ENCODE measurements at regions not wholly inside any gene's neighbourhood (a gene's known extent, or its start where the extent isn't known, plus 50 kb on each side); places are given as distances from the start of the nearest gene placed in this dataset.

- DNase-seq (ENCODE audit: low spot score) = no peak
Observed at GRCh38 chr7:13447637-13448036, 541.8 kb downstream of the ETV1 start.

DNA sequence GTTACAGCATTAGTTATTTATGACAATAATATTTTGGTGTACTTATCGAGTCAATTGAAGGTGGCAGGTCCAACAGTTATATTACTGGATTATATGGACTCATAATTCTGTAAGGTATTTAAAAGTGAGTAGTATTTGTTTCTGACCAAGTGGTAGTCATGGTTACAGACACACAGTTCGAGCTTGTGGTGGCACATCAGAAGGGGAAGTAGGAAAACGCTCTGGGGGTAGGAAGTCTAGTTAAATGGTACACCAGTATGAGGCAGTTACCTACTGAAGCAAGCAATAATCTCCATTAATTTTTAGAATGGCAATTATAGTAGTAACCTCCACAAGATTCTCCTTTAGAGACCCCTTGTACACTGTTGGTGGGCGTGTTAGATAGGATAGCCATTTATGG lies 541.2 kb downstream of the ETV1 start:
- DNase-seq (ENCODE audit: low spot score) = no peak

DNA sequence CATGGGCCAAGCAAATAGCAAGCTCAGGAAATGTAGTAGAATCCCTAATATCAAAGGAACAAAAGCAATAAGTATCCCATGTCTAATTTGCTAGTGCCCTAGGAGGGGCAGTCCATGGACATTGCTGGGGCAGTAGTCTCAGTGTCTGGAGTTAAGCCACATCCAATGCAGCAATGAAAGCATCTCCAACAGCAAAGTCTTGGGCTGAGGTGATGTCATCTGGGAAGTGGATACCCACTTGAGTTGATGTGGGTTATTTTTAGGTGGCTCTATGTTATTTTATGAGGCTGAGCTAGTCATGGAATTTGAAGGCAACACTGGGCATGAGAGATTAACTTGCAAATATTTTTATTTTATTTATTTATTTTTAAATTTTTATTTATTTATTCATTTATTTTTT lies 540.0 kb downstream of the ETV1 start:
- DNase-seq (ENCODE audit: low spot score) = no peak

GRCh38 chr7:13454916-13455592 lies 534.4 kb downstream of the ETV1 start:
- DNase-seq (ENCODE audit: low spot score) = no peak

- peak; percentile 34 for DNase-seq (ENCODE audit: low spot score)
Observed at GRCh38 chr7:13457790-13458189, 531.7 kb downstream of the ETV1 start.

DNA sequence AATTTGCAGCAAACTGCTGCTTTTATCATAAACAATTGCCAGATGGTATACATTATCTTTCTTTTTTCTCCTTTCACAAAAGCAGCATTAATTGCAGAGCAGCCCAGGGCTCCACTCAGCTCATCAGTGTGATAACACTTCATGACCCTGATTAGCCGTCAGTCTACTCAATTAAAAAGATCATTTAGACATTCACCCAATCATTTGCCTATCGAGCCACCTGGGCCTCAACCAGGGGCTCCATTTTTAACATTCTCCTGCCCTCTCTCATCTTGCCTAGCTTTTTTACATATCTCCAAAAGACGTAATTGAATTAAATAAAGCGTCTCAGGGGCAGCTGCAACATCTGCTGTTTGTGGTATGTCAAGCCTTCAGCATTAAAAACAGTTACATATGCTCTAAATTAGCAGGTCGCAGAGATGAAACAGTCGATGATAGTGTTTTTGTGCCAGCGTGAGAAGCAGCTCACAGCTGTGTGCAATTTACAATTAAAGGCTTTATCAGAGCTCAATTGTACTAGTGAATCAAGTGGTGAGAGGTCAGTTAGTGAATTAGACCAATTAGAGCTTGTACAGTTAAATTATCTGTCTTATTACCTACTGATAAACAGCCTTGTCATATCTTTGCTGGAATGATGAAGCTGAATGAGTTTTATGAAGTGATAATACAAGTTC lies 522.5 kb downstream of the ETV1 start:
- peak; percentile 4 for DNase-seq (ENCODE audit: low spot score)

- DNase-seq (ENCODE audit: low spot score) = no peak
Observed at GRCh38 chr7:13476881-13477444, 512.5 kb downstream of the ETV1 start.

- DNase-seq (ENCODE audit: low spot score) = no peak
Observed at GRCh38 chr7:13489386-13489785, 500.1 kb downstream of the ETV1 start.

GRCh38 chr7:13496976-13497375 lies 492.5 kb downstream of the ETV1 start:
- no peak for DNase-seq (ENCODE audit: low spot score)

DNA sequence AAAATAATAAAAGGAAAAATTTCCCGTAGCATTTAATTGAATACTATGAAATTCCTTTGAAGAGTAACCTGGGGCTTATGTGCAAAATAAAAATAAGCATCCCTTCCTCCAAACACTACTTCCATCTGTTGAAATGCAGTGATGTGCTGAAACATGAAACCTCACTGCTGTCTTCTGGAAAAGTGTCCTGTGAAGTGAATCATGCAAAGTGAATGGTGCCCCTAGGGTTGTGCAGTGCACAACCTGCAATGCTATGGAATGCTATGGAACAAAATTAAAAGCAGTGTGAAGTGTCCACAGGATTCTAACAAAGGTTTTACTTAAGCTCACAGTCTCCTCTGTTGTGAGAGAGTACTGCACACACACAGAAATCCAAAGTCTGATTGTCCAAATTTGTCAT lies 480.9 kb downstream of the ETV1 start:
- no peak for DNase-seq (ENCODE audit: low spot score)

- no peak for DNase-seq (ENCODE audit: low spot score)
Observed at GRCh38 chr7:13518738-13519137, 470.7 kb downstream of the ETV1 start.

DNA sequence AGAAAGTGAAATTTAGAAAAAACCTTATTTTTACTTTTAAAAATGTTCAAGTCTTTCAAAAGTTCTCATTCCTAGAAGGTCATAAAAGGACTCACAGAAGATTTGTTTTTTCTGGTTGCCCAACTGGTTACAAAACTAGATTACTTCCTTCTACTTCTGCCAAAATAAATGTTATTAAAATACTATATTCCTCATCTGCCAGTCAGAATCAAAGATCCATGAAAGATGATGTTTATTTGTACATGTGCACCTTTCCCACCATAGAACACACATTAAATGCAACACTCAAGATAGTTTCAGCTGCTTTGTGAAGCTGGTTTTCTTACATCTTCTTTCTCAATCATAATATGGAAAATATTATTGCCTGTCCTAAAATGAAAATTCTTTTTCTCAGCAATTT lies 465.4 kb downstream of the ETV1 start:
- DNase-seq (ENCODE audit: low spot score) = no peak

DNA sequence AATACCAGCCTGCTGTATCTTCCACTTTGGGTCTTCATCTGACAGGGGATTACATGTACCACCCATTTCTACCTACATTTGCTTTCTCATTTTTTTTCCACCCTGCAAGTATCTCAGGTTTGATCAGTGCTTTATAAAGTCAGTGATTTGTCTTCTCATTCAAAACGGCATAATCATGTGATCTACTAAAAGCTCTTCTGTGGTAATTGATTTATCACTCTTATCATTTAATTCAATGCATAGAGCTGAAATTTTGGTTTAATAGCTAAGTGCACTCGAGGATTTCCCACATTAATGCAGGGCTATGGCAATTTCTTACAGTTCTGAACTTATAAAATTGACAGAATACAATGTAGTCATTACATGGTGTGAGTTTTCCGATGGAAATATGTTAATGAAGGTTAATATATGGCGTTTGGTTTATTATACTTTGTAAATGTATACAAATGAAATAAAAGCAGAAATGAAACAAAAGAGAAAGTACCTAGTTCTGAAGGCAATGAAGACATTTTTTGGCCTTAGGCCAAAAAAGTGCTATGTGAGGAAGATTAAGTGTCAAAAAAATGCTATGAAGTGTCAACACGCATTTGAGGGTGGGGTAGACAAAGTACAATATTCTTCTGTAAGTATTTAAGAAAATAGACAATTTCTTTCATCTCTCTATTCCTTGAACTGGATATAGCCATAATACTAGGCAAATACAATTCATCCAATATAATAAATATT lies 457.3 kb downstream of the ETV1 start:
- DNase-seq (ENCODE audit: low spot score) = no peak

DNA sequence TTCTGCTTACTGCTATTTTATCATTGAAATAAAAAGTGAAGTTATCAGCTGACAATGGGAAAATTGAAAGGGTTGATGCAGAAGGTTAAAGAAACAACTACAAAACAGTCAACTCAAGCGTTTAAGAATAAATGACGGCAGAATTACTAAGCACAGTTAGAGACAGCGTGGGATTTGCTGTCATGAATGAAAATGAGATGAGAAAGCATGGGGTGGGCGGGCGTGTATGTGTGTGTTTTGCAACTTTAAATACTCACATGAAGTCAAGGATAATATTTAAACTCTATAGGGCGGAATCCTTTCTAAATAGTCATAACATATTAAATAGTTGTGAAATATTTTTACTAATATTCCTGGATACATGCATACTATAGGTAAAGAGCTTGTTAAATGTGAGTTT lies 450.8 kb downstream of the ETV1 start:
- DNase-seq (ENCODE audit: low spot score) = no peak

- DNase-seq (ENCODE audit: low spot score) = no peak
Observed at GRCh38 chr7:13540429-13540828, 449.0 kb downstream of the ETV1 start.

DNA sequence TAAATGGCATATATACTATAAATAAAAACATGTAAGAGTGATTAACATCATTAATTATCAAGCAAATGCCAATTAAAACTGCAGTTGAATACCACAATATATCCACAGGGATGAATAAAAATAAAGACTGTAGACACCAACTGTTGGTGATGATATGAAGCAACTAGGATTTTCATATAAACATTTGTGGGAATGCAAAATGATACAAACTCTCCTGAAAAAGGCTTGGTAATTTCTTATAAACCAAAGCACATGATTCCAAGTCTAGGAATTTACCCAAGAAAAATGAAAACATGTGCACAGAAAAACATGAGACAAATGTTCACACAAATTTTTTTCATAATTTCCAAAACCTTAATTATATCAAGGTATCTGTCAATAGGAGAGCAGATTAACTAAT lies 448.1 kb downstream of the ETV1 start:
- DNase-seq (ENCODE audit: low spot score) = no peak

DNA sequence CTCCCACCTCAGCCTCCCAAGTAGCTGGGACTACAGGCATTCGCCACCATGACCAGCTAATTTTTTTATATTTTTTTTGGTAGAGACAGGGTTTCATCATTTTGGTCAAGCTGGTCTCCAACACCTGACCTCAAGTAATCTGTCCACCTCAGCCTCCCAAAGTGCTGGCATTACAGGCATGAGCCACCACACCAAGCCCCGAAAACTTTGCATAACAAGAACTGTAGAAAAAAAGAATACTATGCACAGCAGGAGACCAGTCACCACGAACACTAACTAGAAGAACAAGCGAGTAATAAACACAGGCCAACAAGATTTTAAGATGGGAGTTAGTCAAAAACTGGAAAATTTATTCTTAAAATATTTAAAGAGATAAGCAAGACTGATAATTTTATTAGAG lies 447.0 kb downstream of the ETV1 start:
- no peak for DNase-seq (ENCODE audit: low spot score)

DNA sequence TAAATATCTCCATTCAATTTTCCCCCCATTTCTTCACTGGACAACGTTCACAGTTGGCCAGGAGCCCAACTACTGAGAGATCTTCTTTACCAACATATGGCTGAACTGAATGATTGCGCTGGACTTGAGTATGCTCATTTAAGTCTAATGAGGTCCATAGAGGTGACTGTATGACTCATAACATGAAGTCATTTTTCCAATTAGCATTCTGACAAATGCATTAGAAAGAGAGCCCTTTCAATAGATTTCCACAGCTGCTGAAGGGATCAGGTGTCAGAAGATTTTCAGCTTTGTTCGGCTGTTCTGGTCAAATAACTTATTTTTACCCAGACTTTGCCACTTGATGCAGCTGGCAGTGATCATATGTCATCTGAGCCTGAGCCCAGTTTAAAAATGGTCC lies 438.0 kb downstream of the ETV1 start:
- DNase-seq (ENCODE audit: low spot score) = no peak

DNA sequence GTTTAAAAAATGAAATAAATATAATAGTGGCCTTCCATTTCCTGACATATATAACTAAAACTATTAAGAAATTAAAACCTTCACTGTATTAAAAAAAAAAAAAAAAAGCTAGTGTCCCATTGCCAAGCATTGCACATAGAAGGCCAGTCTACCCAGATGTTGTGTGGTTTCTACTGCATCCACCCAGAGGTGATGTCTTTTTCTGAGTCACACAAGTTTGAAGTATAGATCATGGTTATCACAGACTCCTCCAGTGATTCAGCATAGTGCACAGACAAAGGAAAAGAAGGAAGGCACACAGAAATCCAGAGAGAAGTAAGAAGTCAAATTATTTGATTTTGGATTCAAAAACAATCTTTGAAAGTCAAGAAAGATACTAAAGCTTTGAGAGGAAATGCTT lies 429.0 kb downstream of the ETV1 start:
- no peak for DNase-seq (ENCODE audit: low spot score)

DNA sequence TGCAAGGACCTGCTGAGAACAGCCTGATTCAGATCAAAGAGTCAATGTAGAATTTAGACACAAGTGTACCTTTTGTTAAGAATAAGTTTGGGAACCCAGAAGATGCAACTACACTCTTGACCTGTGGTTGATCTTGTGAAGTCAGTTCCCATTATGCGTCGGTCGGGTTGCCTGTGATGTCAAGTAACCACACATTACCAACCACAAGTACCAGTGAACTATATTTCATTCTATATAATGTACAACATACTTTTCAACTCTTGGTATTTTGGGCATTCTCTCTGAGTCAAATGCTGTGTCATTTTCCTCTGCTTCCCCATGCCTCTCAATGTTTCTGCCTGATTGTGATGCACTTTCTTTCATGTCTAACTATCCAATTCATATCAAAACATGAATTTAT lies 426.2 kb downstream of the ETV1 start:
- DNase-seq (ENCODE audit: low spot score) = no peak

- no peak for DNase-seq (ENCODE audit: low spot score)
Observed at GRCh38 chr7:13563680-13564079, 425.8 kb downstream of the ETV1 start.

DNA sequence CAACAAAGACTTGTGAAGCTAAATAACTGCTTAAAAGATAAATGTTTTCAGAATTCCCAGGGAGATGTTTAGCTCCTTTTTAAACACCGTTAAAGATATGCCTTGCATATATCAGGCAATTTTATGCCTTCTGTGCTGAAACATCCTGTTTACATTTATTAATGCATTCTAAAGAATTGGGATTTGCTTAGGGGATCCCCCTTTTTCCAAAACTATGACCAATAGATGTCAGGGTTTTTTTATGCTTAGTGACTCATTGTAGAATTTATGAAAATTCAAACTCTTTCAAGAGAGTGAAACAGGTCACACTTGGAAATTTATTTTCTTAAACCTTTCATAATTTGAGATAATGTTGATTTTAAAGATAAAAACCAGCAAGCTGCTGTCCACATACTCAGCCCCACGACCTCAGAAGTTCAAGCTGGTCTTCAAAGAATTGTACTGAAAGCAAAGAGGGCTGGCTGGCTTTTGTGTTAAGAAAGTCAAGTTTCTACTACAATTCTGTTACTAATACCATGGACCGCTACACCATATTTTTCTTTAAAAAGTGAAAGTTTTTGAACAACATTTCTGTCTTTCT lies 411.8 kb downstream of the ETV1 start:
- DNase-seq (ENCODE audit: low spot score) = no peak

GRCh38 chr7:13578294-13578693 lies 411.2 kb downstream of the ETV1 start:
- DNase-seq (ENCODE audit: low spot score) = no peak
